ENCODE measurements at regions not wholly inside any gene's neighbourhood (a gene's known extent, or its start where the extent isn't known, plus 50 kb on each side); places are given as distances from the start of the nearest gene placed in this dataset.

- H3F3A ChIP-seq (ENCODE audit: low read length, unreplicated experiment): no peaks in the 10 kb centered on the region
- ChIA-PET POLR2A (ENCODE audit: unreplicated experiment) (no interaction called here), CTCF (no interaction called here)
- no peaks in the 10 kb centered on the region for H3K27me3 ChIP-seq (ENCODE audit: low read length)
- no peaks in the 10 kb centered on the region for H3K9me3 ChIP-seq (ENCODE audit: low read length)
- H3K9me2 ChIP-seq (replicated peaks; ENCODE audit: low read length): no peaks in the 10 kb centered on the region
- TF ChIP-seq EZH2phosphoT487 (IDR thresholded peaks at IDR 0.05; ENCODE audit: borderline replicate concordance, low read length) (no peak), EZH2 (IDR thresholded peaks at IDR 0.05; ENCODE audit: low read length, unreplicated experiment) (no peak)
- TF ChIP-seq, protein P1, sequence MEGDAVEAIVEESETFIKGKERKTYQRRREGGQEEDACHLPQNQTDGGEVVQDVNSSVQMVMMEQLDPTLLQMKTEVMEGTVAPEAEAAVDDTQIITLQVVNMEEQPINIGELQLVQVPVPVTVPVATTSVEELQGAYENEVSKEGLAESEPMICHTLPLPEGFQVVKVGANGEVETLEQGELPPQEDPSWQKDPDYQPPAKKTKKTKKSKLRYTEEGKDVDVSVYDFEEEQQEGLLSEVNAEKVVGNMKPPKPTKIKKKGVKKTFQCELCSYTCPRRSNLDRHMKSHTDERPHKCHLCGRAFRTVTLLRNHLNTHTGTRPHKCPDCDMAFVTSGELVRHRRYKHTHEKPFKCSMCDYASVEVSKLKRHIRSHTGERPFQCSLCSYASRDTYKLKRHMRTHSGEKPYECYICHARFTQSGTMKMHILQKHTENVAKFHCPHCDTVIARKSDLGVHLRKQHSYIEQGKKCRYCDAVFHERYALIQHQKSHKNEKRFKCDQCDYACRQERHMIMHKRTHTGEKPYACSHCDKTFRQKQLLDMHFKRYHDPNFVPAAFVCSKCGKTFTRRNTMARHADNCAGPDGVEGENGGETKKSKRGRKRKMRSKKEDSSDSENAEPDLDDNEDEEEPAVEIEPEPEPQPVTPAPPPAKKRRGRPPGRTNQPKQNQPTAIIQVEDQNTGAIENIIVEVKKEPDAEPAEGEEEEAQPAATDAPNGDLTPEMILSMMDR (conservative IDR thresholded peaks at IDR 0.05; ENCODE audit: low read depth, low read length): no peak; the same call in 1 of the 2 replicates
- ATAC-seq: no peak
- no peak for DNase-seq
- no peaks in the 10 kb centered on the region for H4K20me1 ChIP-seq (ENCODE audit: low read length)
- no peak overlapping the region for H3K27ac ChIP-seq (ENCODE audit: low read length)
- no TSS peak for BruUV-seq (replicated peaks)
- H2AFZ ChIP-seq (ENCODE audit: low read length): no peak overlapping the region
- no peak overlapping the region for H3K4me3 ChIP-seq (ENCODE audit: low read length)
- H3K79me2 ChIP-seq (ENCODE audit: low read length): no peaks in the 10 kb centered on the region
- no peaks in the 10 kb centered on the region for H3K36me3 ChIP-seq (ENCODE audit: low read depth, low read length)
- H3K4me2 ChIP-seq (ENCODE audit: low read length): no peak overlapping the region
- H3K4me1 ChIP-seq (ENCODE audit: insufficient read depth, low read length): no peaks in the 10 kb centered on the region
- H3K9ac ChIP-seq (ENCODE audit: low read length): no peak overlapping the region
- intact Hi-C loops (cut with micrococcal nuclease): no loop called here
These were observed 343.1 kb downstream of the MZT1 start for GRCh38 chr13:72384186-72384823.

DNA sequence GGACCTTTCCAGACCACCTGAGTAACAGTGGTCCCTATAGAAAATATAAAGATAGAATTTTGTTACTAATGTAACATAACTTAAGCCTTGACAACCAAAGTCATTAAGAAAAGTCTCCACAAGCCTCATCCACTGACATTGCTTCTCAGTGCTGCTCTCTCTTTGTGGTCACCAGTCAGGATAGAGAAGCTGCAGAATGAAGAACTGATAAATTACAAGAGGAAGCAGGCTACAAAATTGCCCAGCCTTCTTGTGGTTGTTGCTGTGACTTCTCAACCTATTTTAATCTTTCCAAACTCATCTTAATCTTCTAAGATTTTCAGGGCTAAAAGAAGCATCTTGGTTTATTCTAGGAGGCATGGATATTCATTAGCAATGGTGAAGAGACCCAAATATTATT lies 343.8 kb downstream of the MZT1 start:
- Histone ChIP-seq H3K9me3 (ENCODE audit: low read length) (no peaks in the 10 kb centered on the region), H3K4me2 (ENCODE audit: low read length) (no peak overlapping the region), H3K36me3 (ENCODE audit: low read depth, low read length) (no peaks in the 10 kb centered on the region), H3F3A (ENCODE audit: low read length, unreplicated experiment) (no peaks in the 10 kb centered on the region), H3K9ac (ENCODE audit: low read length) (no peak overlapping the region), H3K79me2 (ENCODE audit: low read length) (no peaks in the 10 kb centered on the region), H3K9me2 (replicated peaks; ENCODE audit: low read length) (no peaks in the 10 kb centered on the region), H3K4me1 (ENCODE audit: insufficient read depth, low read length) (no peaks in the 10 kb centered on the region), H3K27me3 (ENCODE audit: low read length) (no peaks in the 10 kb centered on the region), H3K4me3 (ENCODE audit: low read length) (no peak overlapping the region), H3K27ac (ENCODE audit: low read length) (no peak overlapping the region), H4K20me1 (ENCODE audit: low read length) (no peaks in the 10 kb centered on the region), H2AFZ (ENCODE audit: low read length) (no peak overlapping the region)
- no peak for DNase-seq
- no peak for TF ChIP-seq EZH2phosphoT487 (IDR thresholded peaks at IDR 0.05; ENCODE audit: borderline replicate concordance, low read length)
- no peak for TF ChIP-seq EZH2 (IDR thresholded peaks at IDR 0.05; ENCODE audit: low read length, unreplicated experiment)
- TF ChIP-seq, protein P1 (conservative IDR thresholded peaks at IDR 0.05; ENCODE audit: low read depth, low read length): no peak
- intact Hi-C loops (cut with micrococcal nuclease): no loop called here
- ATAC-seq: no peak
- POLR2A ChIA-PET (ENCODE audit: unreplicated experiment): no interaction called here
- CTCF ChIA-PET: no interaction called here
- no TSS peak for BruUV-seq (replicated peaks)

DNA sequence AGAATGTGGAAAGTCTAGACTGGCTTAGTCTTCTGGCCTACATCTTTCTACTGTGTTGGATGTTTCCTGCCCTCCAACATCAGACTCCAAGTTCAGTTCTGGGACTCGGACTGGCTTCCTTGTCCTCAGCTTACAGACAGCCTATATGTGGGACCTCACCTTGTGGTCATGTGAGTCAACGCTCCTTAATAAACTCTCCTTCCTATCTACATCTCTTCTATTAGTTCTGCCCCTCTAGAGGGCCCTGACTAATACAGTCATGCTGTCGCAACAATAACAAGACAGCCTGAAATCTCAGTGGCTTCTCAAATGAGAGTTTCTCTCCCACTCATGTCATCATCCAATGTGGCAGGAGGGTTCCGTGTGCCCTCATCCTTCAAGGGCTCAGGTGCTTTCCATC lies 347.8 kb downstream of the MZT1 start:
- TF ChIP-seq, protein P1 (conservative IDR thresholded peaks at IDR 0.05; ENCODE audit: low read depth, low read length): no peak
- TF ChIP-seq EZH2phosphoT487 (IDR thresholded peaks at IDR 0.05; ENCODE audit: borderline replicate concordance, low read length) (no peak), EZH2 (IDR thresholded peaks at IDR 0.05; ENCODE audit: low read length, unreplicated experiment) (no peak)
- H3K79me2 ChIP-seq (ENCODE audit: low read length): no peaks in the 10 kb centered on the region
- no peak for ATAC-seq
- ChIA-PET CTCF (no interaction called here), POLR2A (ENCODE audit: unreplicated experiment) (no interaction called here)
- H3K4me3 ChIP-seq (ENCODE audit: low read length): no peak overlapping the region
- no peaks in the 10 kb centered on the region for H3F3A ChIP-seq (ENCODE audit: low read length, unreplicated experiment)
- H3K27ac ChIP-seq (ENCODE audit: low read length): no peak overlapping the region
- H3K36me3 ChIP-seq (ENCODE audit: low read depth, low read length): no peaks in the 10 kb centered on the region
- no peak overlapping the region for H2AFZ ChIP-seq (ENCODE audit: low read length)
- H3K27me3 ChIP-seq (ENCODE audit: low read length): no peaks in the 10 kb centered on the region
- intact Hi-C loops (cut with micrococcal nuclease): no loop called here
- no peak overlapping the region for H3K4me2 ChIP-seq (ENCODE audit: low read length)
- no peaks in the 10 kb centered on the region for H3K9me3 ChIP-seq (ENCODE audit: low read length)
- H3K9ac ChIP-seq (ENCODE audit: low read length): no peak overlapping the region
- DNase-seq: no peak
- H3K9me2 ChIP-seq (replicated peaks; ENCODE audit: low read length): no peaks in the 10 kb centered on the region
- no TSS peak for BruUV-seq (replicated peaks)
- H3K4me1 ChIP-seq (ENCODE audit: insufficient read depth, low read length): no peaks in the 10 kb centered on the region
- no peaks in the 10 kb centered on the region for H4K20me1 ChIP-seq (ENCODE audit: low read length)
